ENCODE measurements at regions not wholly inside any gene's neighbourhood (a gene's known extent, or its start where the extent isn't known, plus 50 kb on each side); places are given as distances from the start of the nearest gene placed in this dataset.

- TF ChIP-seq CTCF (IDR thresholded peaks at IDR 0.05; ENCODE audit: borderline replicate concordance, control extremely low read depth, extremely low read depth, insufficient read depth, missing control alignments), result no peak
- in situ Hi-C loops (cut with MboI; ENCODE audit: low sequenced_read_pairs, unreplicated experiment), result no loop called here
- DNase-seq (ENCODE audit: low spot score), result no peak
Measured at GRCh38 chr3:162933656-162934055, 1437.0 kb downstream of the OTOL1 start.

GRCh38 chr3:162936706-162937105 lies 1440.1 kb downstream of the OTOL1 start:
- in situ Hi-C loops (cut with MboI; ENCODE audit: low sequenced_read_pairs, unreplicated experiment), result no loop called here
- no peak for DNase-seq (ENCODE audit: low spot score)
- no peak for TF ChIP-seq CTCF (IDR thresholded peaks at IDR 0.05; ENCODE audit: borderline replicate concordance, control extremely low read depth, extremely low read depth, insufficient read depth, missing control alignments)

GRCh38 chr3:162938083-162938482 lies 1441.5 kb downstream of the OTOL1 start:
- in situ Hi-C loops (cut with MboI; ENCODE audit: low sequenced_read_pairs, unreplicated experiment), result no loop called here
- no peak for TF ChIP-seq CTCF (IDR thresholded peaks at IDR 0.05; ENCODE audit: borderline replicate concordance, control extremely low read depth, extremely low read depth, insufficient read depth, missing control alignments)

GRCh38 chr3:162945626-162946025 lies 1449.0 kb downstream of the OTOL1 start:
- no peak for DNase-seq (ENCODE audit: low spot score)
- in situ Hi-C loops (cut with MboI; ENCODE audit: low sequenced_read_pairs, unreplicated experiment), result no loop called here
- no peak for TF ChIP-seq CTCF (IDR thresholded peaks at IDR 0.05; ENCODE audit: borderline replicate concordance, control extremely low read depth, extremely low read depth, insufficient read depth, missing control alignments)

More at GRCh38 chr3:162938083-162938482, 1441.5 kb downstream of the OTOL1 start:
- DNase-seq (ENCODE audit: low spot score), result no peak

GRCh38 chr3:162956711-162957110 lies 1460.1 kb downstream of the OTOL1 start:
- DNase-seq (ENCODE audit: low spot score), result no peak
- no peak for TF ChIP-seq CTCF (IDR thresholded peaks at IDR 0.05; ENCODE audit: borderline replicate concordance, control extremely low read depth, extremely low read depth, insufficient read depth, missing control alignments)
- in situ Hi-C loops (cut with MboI; ENCODE audit: low sequenced_read_pairs, unreplicated experiment), result no loop called here

GRCh38 chr3:162960269-162960668 lies 1463.7 kb downstream of the OTOL1 start:
- DNase-seq (ENCODE audit: low spot score), result no peak
- in situ Hi-C loops (cut with MboI; ENCODE audit: low sequenced_read_pairs, unreplicated experiment), result no loop called here
- no peak for TF ChIP-seq CTCF (IDR thresholded peaks at IDR 0.05; ENCODE audit: borderline replicate concordance, control extremely low read depth, extremely low read depth, insufficient read depth, missing control alignments)

- TF ChIP-seq CTCF (IDR thresholded peaks at IDR 0.05; ENCODE audit: borderline replicate concordance, control extremely low read depth, extremely low read depth, insufficient read depth, missing control alignments), result no peak
- DNase-seq (ENCODE audit: low spot score), result no peak
- in situ Hi-C loops (cut with MboI; ENCODE audit: low sequenced_read_pairs, unreplicated experiment), result no loop called here
Measured at GRCh38 chr3:162970292-162970691, 1473.7 kb downstream of the OTOL1 start.

Measured in GM13976 (cell line).